ENCODE measurements at regions not wholly inside any gene's neighbourhood (a gene's known extent, or its start where the extent isn't known, plus 50 kb on each side); places are given as distances from the start of the nearest gene placed in this dataset.

GRCh38 chr13:76723551-76724232 is 162.5 kb downstream of the KCTD12 start:
- no peaks in the 10 kb centered on the region for H3K79me2 ChIP-seq
- no peaks in the 10 kb centered on the region for H3K9me3 ChIP-seq (ENCODE audit: control insufficient read depth, low read length)
- no peak overlapping the region for H3K9ac ChIP-seq
- no peak for TF ChIP-seq CTCF (IDR thresholded peaks at IDR 0.05)
- H3K27ac ChIP-seq = no peak overlapping the region
- no peak overlapping the region for H3K4me3 ChIP-seq (ENCODE audit: low read depth, low read length)
- H3K36me3 ChIP-seq (ENCODE audit: control insufficient read depth, insufficient read depth, low read length) = no peaks in the 10 kb centered on the region
- H3K4me1 ChIP-seq = no peaks in the 10 kb centered on the region
- no peak overlapping the region for H3K4me2 ChIP-seq (ENCODE audit: low read length)
- no peaks in the 10 kb centered on the region for H3K27me3 ChIP-seq (ENCODE audit: control insufficient read depth, insufficient read depth, low read length)
- H2AFZ ChIP-seq = peak overlapping the region; percentile 58

GRCh38 chr13:76722782-76723181 is 163.4 kb downstream of the KCTD12 start:
- Histone ChIP-seq H3K79me2 (no peaks in the 10 kb centered on the region), H3K4me1 (no peaks in the 10 kb centered on the region)
- TF ChIP-seq CTCF (IDR thresholded peaks at IDR 0.05) = no peak

GRCh38 chr13:76720821-76721220 is 165.4 kb downstream of the KCTD12 start:
- Histone ChIP-seq H3K79me2 (no peaks in the 10 kb centered on the region), H3K27me3 (ENCODE audit: control insufficient read depth, insufficient read depth, low read length) (no peaks in the 10 kb centered on the region), H3K4me2 (ENCODE audit: low read length) (no peak overlapping the region), H3K36me3 (ENCODE audit: control insufficient read depth, insufficient read depth, low read length) (no peaks in the 10 kb centered on the region), H3K9me3 (ENCODE audit: control insufficient read depth, low read length) (no peaks in the 10 kb centered on the region), H3K4me1 (no peaks in the 10 kb centered on the region), H3K27ac (no peak overlapping the region), H3K4me3 (ENCODE audit: low read depth, low read length) (no peak overlapping the region), H2AFZ (no peak overlapping the region), H3K9ac (no peak overlapping the region)
- TF ChIP-seq CTCF (IDR thresholded peaks at IDR 0.05) = no peak

More at GRCh38 chr13:76722782-76723181, 163.4 kb downstream of the KCTD12 start:
- no peaks in the 10 kb centered on the region for H3K36me3 ChIP-seq (ENCODE audit: control insufficient read depth, insufficient read depth, low read length)
- no peak overlapping the region for H2AFZ ChIP-seq
- no peaks in the 10 kb centered on the region for H3K27me3 ChIP-seq (ENCODE audit: control insufficient read depth, insufficient read depth, low read length)
- no peak overlapping the region for H3K4me3 ChIP-seq (ENCODE audit: low read depth, low read length)
- no peaks in the 10 kb centered on the region for H3K9me3 ChIP-seq (ENCODE audit: control insufficient read depth, low read length)
- H3K27ac ChIP-seq = no peak overlapping the region
- H3K9ac ChIP-seq = no peak overlapping the region
- H3K4me2 ChIP-seq (ENCODE audit: low read length) = no peak overlapping the region

- H2AFZ ChIP-seq = no peak overlapping the region
- no peak overlapping the region for H3K9ac ChIP-seq
- H3K27me3 ChIP-seq (ENCODE audit: control insufficient read depth, insufficient read depth, low read length) = no peaks in the 10 kb centered on the region
- H3K79me2 ChIP-seq = no peaks in the 10 kb centered on the region
- TF ChIP-seq CTCF (IDR thresholded peaks at IDR 0.05) = no peak
- H3K36me3 ChIP-seq (ENCODE audit: control insufficient read depth, insufficient read depth, low read length) = no peaks in the 10 kb centered on the region
- H3K4me1 ChIP-seq = no peaks in the 10 kb centered on the region
- no peak overlapping the region for H3K4me3 ChIP-seq (ENCODE audit: low read depth, low read length)
- H3K27ac ChIP-seq = no peak overlapping the region
- no peaks in the 10 kb centered on the region for H3K9me3 ChIP-seq (ENCODE audit: control insufficient read depth, low read length)
- H3K4me2 ChIP-seq (ENCODE audit: low read length) = no peak overlapping the region
Observed at GRCh38 chr13:76720416-76720815, 165.8 kb downstream of the KCTD12 start.

- Histone ChIP-seq H3K9ac (no peak overlapping the region), H3K4me1 (no peaks in the 10 kb centered on the region), H3K4me3 (ENCODE audit: low read depth, low read length) (no peak overlapping the region), H3K36me3 (ENCODE audit: control insufficient read depth, insufficient read depth, low read length) (no peaks in the 10 kb centered on the region), H3K27ac (no peak overlapping the region), H3K4me2 (ENCODE audit: low read length) (no peak overlapping the region), H3K79me2 (no peaks in the 10 kb centered on the region), H3K9me3 (ENCODE audit: control insufficient read depth, low read length) (no peaks in the 10 kb centered on the region), H2AFZ (no peak overlapping the region), H3K27me3 (ENCODE audit: control insufficient read depth, insufficient read depth, low read length) (no peaks in the 10 kb centered on the region)
- no peak for TF ChIP-seq CTCF (IDR thresholded peaks at IDR 0.05)
Observed at GRCh38 chr13:76719955-76720354, 166.2 kb downstream of the KCTD12 start.

Measured in parathyroid adenoma (tissue), 2 donors.